HG02759 (cell line): ENCODE measurements at regions not wholly inside any gene's neighbourhood (a gene's known extent, or its start where the extent isn't known, plus 50 kb on each side); places are given as distances from the start of the nearest gene placed in this dataset.

ENCODE experiments used
- ATAC-seq: cut with Tn5 transposase; IDR thresholded peaks from one replicate; pipeline ENCODE4 v1.9.1; 2021; ENCODE audit warnings: mild to moderate bottlenecking, moderate library complexity; ENCODE audit not compliant: unreplicated experiment

DNA sequence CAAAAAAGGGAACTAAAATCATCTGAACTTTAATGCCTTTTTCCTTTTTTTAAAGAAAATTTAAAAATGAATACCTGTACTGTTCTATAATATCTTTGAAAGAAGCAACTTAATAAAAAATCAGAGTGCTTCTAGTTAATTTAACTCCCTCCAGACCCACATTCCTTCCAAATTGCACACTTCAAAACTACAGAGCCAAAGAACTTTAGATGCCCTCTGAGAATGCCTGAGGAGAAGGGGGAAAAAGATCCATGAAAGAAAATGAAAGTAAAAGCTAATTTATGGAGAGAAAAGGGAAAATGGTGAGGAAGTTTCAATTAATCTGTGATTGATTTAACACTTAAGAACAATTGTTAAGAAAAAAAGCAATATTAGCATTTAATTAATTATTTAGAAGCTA lies 1141.6 kb downstream of the IGSF11 start:
- ATAC-seq, result no peak

GRCh38 chr3:117893638-117894037 lies 1141.0 kb downstream of the IGSF11 start:
- ATAC-seq, result no peak

- peak; percentile 66 for ATAC-seq
Measured at GRCh38 chr3:117898722-117899522, 1135.7 kb downstream of the IGSF11 start.

DNA sequence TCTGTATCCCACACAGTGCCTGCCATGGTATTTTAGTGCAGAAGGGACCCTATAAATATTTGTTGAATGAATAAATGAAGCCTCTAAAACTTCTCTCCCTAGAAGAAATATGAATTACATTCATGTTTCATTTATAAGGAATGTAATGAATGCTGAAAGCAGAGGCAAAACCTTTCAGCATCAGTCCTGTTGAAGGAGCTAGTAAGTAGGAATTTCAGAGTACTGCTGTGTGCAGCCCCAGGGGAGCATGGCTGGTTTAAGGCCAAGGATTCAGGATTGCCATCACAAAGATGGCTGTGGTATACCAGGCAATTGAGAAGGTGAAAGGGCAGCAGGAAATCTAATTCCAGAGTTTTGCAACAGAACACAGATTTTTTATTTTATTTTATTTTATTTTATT lies 1131.4 kb downstream of the IGSF11 start:
- no peak for ATAC-seq

DNA sequence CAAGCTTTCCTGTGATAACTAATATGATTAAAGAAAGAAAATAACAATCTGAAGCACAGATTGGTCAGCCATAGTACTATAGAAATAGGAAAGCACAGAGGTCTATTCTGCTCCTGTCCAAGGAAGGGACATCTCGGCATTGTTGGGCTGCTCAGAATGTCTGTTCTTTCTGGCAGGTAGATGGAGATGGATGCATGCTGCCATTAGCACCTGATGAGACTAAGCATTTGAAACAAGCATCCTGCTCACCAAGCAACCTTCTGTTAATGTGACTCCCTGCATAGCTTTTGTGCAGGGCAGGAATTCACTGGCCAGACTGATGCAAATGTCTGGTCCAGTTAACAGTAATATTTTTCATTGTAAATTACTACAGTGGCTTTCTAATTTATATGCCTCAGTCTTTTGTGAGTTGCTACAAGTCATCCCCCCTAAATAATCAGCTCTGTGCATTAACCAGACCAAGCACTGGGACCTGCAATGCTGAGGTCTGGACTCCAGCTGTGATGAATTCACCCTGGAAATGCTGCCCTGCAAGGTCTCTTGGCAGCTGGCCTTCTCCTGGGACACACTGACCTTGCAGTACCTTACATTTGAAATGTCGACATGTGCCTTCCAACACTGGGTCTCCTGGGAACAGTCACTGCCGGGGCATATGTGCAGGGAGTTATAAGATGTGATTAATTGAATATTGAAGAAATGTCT lies 1123.7 kb downstream of the IGSF11 start:
- ATAC-seq, result no peak

DNA sequence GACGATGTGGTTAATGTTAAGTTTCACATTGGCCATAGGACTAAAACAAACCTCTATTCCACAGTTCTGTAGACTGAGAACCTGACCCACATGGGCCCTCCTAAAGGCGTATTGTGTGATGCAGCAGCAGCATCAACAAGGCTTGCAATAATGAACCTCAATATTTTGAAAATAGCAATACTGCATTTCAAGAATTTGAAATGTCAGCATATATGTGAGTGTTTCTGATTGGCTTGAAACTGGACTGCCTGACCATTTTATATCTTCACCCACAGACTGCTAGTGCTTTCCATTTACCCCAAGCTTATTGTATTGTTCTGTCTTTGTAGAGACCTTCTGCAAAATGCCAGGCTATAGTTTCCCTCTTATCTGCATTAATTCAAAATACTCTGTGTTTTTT lies 1122.3 kb downstream of the IGSF11 start:
- no peak for ATAC-seq

DNA sequence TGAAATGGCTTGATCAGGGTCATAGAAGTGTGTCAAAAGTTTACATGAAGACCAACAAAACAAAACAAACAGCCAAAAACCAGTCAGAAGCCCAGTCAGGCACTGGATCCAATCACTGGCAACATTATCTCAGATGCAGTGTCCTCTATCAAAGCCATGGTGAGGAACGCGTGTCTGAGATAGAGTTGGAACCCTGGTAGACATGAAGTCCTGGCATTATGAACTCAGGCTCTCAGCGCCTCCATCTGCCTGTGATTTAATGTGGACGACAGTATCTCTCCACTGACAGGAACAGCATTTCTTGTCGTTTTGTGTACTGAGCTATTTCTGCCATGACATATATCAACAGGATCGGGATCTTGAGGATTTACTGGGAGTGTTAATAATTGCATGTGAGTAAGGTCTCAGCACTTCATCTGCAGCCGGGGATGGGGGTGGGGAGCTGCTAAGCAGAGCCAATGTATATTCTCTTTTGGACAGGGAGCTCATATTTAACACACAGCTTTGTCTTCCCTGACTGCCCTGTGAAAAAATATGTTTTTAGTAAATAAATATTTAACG lies 1120.0 kb downstream of the IGSF11 start:
- no peak for ATAC-seq

DNA sequence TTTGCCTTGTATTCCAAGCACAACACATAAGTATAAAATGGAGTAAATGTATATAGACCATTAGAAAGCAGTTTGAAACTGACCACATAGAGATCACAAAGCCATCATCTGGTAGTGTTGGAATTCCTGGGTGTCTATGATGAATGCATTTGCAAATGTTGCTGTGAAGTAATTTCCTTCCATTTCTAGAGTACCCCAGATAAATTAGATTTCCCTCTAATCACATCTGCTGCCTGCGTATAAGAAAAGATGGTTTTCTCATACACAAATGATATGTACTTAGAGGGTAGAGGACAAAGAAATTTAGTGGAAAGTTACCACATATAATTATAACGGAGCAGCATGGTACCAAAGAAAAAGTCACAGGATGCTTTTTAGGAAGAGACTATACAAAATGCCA lies 1117.8 kb downstream of the IGSF11 start:
- ATAC-seq, result no peak

DNA sequence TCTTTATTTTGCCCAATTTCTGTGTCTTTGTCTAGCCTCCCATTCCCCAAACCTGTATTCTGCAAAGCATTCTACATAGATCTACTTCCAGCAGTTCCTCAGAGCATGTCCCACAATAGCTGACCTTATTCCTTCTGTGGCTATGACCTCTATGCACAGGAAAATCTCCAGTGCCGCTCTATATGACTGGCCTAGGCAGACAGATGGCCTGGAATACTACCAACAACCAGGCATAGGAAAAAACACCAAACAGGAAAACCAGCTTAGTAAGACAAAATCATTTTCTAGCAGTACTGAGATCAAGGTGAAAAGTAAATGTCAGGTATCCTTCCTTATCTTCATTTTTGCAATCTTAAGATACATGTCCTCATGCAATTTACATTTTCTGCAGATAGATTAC lies 1115.0 kb downstream of the IGSF11 start:
- no peak for ATAC-seq

- no peak for ATAC-seq
Measured at GRCh38 chr3:117920253-117920898, 1114.3 kb downstream of the IGSF11 start.

GRCh38 chr3:117921411-117921810 lies 1113.2 kb downstream of the IGSF11 start:
- no peak for ATAC-seq

DNA sequence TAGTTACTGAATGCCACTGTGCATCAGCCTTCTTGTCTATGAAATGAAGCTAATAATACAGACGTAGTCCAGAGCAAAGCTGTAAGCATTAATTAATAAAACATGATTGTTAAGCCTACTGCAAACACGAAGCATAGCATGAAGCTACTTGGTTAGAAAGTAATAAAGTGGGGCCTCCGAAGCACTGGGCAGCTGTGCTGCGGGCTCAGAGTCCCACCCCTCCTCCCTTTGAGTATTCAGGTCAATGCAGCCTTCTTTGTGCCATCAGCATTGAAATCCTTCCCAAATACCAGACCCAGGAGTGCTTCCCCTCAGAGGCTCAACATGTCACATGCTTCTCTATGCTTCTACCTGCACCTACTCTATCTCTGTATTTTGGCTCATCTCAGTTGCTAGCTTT lies 1112.6 kb downstream of the IGSF11 start:
- ATAC-seq, result no peak

- ATAC-seq, result no peak
Measured at GRCh38 chr3:117926819-117927218, 1107.8 kb downstream of the IGSF11 start.

DNA sequence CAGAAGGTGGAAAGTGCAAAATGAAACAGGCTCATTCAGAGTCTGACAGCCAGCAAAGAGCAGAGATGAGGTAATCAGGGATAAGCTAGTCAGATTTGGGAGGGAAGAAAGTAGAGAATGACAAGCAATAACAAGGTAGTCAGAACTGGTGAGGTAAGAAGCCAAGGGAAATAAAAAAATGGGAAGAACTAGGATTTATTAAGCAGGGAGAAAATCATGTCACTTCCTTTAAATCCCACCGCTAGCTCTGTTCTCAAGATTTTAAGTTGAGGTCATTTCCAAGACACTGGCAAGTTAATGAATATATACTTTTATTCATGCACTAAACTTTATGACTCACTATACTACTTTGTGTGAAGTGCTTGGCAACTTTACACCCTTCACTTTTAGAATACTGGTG lies 1106.8 kb downstream of the IGSF11 start:
- ATAC-seq, result no peak

DNA sequence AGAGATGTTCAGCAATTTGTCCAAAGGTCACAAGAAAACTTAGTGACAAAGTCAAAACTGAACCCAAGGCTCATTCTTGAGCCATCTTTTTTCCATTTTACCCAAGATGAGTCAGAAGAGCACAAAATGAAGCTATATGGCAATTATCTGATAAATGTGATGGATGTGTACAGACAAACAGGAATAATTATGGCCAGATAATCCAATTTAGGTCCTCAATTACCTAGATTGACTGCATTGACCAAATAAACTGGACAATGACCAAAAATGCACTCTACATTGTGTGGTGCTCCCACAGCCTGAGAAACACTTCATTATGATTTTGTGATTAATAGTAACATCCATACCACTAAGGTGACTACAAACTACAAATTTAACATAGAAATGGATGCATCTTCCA lies 1105.8 kb downstream of the IGSF11 start:
- ATAC-seq, result no peak

DNA sequence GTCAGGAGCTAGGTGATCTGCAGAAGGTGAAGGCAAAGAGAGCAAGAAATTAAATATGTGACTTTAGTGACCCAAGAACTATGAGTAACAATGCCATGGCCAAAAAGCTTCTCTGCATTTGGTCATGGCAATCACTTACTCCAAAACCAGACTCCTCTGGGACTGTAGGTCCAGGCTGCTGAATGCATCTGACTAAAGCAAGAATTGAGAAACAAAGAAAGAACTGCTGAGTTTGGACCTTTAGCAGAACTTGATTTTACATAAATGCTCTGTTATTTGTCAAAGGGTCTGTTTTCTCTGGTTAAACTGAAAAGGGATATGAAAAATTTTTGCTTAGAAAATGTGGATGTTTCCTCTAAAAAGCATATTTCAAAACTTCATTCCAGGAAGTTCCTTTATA lies 1102.2 kb downstream of the IGSF11 start:
- ATAC-seq, result no peak

GRCh38 chr3:117936159-117936558 lies 1098.5 kb downstream of the IGSF11 start:
- no peak for ATAC-seq

DNA sequence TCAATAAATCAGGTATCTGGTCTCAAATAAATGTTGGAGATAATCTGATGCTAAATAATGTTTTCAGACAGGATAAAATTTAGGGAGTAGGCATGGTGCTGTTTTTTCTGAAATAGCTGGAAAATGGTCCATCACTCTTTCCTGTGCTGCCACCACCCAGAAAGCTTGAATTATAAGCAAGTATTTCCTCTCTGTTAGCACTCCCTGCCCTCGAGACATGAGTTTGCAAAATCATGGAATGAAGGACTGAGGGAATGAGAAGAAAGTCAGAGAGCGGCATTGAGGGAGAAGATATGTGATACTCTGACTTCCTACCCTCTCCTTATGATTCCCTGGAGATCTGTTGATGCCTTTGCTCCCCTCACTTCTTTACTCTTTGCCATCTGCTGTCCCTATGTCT lies 1095.7 kb downstream of the IGSF11 start:
- ATAC-seq, result no peak

GRCh38 chr3:117939425-117940027 lies 1095.1 kb downstream of the IGSF11 start:
- no peak for ATAC-seq

DNA sequence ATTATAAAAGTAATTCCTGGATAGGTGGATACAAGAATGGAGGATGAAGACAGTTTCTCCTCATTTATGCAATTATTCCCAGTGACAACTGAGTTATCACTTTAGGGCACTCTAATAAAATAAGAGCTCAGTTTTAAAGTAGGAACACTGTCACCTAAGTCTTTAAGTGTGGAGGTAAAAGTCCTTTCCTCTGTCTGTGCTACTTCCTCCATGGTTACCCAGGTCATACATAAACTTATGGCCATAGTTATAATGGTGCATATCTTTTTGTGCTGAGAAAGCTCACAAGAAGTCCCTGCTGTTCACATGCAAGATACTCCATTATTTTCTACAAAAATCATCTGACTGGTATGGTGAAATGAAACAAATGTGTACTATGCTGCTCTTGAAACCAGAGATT lies 1093.6 kb downstream of the IGSF11 start:
- no peak for ATAC-seq

GRCh38 chr3:117941756-117942155 lies 1092.9 kb downstream of the IGSF11 start:
- no peak for ATAC-seq
